H9 (cell line): ENCODE measurements at regions not wholly inside any gene's neighbourhood (a gene's known extent, or its start where the extent isn't known, plus 50 kb on each side); places are given as distances from the start of the nearest gene placed in this dataset.

Experiments
- DNase-seq: peaks from one replicate; pipeline ENCODE4 v3.0.0-alpha.2; 2017
- H2AFZ ChIP-seq: one replicate; pipeline ENCODE4 v1.6.1; 2013; ENCODE audit warnings: mild to moderate bottlenecking, low read length, control low read depth, moderate library complexity
- H2AK5ac ChIP-seq: 2 replicates; pipeline ENCODE4 v1.6.1; 2013; ENCODE audit warnings: low read length, control low read depth, mixed read lengths; ENCODE audit not compliant: insufficient read length
- H2BK120ac ChIP-seq: one replicate; pipeline ENCODE4 v1.6.1; 2013; ENCODE audit warnings: low read depth, mild to moderate bottlenecking, low read length, control low read depth, inconsistent platforms; ENCODE audit not compliant: poor library complexity, severe bottlenecking
- H2BK12ac ChIP-seq: 2 replicates; pipeline ENCODE4 v1.6.1; 2013; ENCODE audit warnings: low read length, control low read depth, mixed read lengths, low read depth; ENCODE audit not compliant: insufficient read length
- H2BK15ac ChIP-seq: 2 replicates; pipeline ENCODE4 v1.6.1; 2013; ENCODE audit warnings: low read depth, low read length, control low read depth
- H2BK20ac ChIP-seq: one replicate; pipeline ENCODE4 v1.6.1; 2013; ENCODE audit warnings: low read depth, mild to moderate bottlenecking, low read length, control low read depth, inconsistent platforms; ENCODE audit not compliant: poor library complexity, severe bottlenecking
- H2BK5ac ChIP-seq: 2 replicates; pipeline ENCODE4 v1.6.1; 2013; ENCODE audit warnings: low read length, control low read depth, mixed read lengths; ENCODE audit not compliant: insufficient read length
- H3K14ac ChIP-seq: 2 replicates; pipeline ENCODE4 v1.6.1; 2013; ENCODE audit warnings: low read length, control low read depth; ENCODE audit not compliant: insufficient read depth
- H3K18ac ChIP-seq: 2 replicates; pipeline ENCODE4 v1.6.1; 2013; ENCODE audit warnings: low read depth, mild to moderate bottlenecking, mixed read lengths, low read length, control low read depth; ENCODE audit not compliant: insufficient read length
- H3K23ac ChIP-seq: 2 replicates; pipeline ENCODE4 v1.6.1; 2013; ENCODE audit warnings: low read length, control low read depth, mixed read lengths, low read depth; ENCODE audit not compliant: insufficient read length
- H3K23me2 ChIP-seq: 2 replicates; pipeline ENCODE4 v1.6.1; 2013; ENCODE audit warnings: low read depth, mild to moderate bottlenecking, mixed read lengths, low read length, control low read depth; ENCODE audit not compliant: insufficient read length, poor library complexity, severe bottlenecking
- H3K27ac ChIP-seq: 2 replicates; pipeline ENCODE4 v1.5.1; 2013; ENCODE audit warnings: low read length, control low read depth, mixed read lengths, low read depth; ENCODE audit not compliant: insufficient read length
- H3K27me3 ChIP-seq: 2 replicates; pipeline ENCODE4 v1.6.1; 2013; ENCODE audit warnings: low read length, control low read depth, inconsistent platforms; ENCODE audit not compliant: insufficient read depth
- H3K4ac ChIP-seq: 2 replicates; pipeline ENCODE4 v1.6.1; 2013; ENCODE audit warnings: low read depth, mild to moderate bottlenecking, control low read depth, inconsistent platforms, low read length, moderate library complexity
- H3K4me1 ChIP-seq: 2 replicates; pipeline ENCODE4 v1.6.1; 2013; ENCODE audit warnings: low read length, control low read depth, inconsistent platforms; ENCODE audit not compliant: insufficient read depth
- H3K4me2 ChIP-seq: 2 replicates; pipeline ENCODE4 v1.6.1; 2013; ENCODE audit warnings: low read length, control low read depth, mixed read lengths; ENCODE audit not compliant: insufficient read length, insufficient read depth
- H3K56ac ChIP-seq: 2 replicates; pipeline ENCODE4 v1.6.1; 2013; ENCODE audit warnings: low read depth, mild to moderate bottlenecking, mixed read lengths, low read length, control low read depth; ENCODE audit not compliant: insufficient read length
- H3K79me1 ChIP-seq: 2 replicates; pipeline ENCODE4 v1.6.1; 2013; ENCODE audit warnings: low read depth, mild to moderate bottlenecking, moderate library complexity, low read length, control low read depth, inconsistent platforms; ENCODE audit not compliant: insufficient read depth, poor library complexity, severe bottlenecking
- H3K79me2 ChIP-seq: 2 replicates; pipeline ENCODE4 v1.6.1; 2013; ENCODE audit warnings: low read length, control low read depth, inconsistent platforms; ENCODE audit not compliant: insufficient read depth
- H3K9ac ChIP-seq: 2 replicates; pipeline ENCODE4 v1.6.1; 2013; ENCODE audit warnings: low read length, control low read depth, mixed read lengths; ENCODE audit not compliant: insufficient read length; ENCODE audit errors: extremely low read depth
- H3K9me3 ChIP-seq: one replicate; pipeline ENCODE4 v1.6.1; 2013; ENCODE audit warnings: low read depth, low read length, inconsistent platforms; ENCODE audit not compliant: control insufficient read depth
- H3T11ph ChIP-seq: one replicate; pipeline ENCODE4 v1.6.1; 2013; ENCODE audit warnings: mild to moderate bottlenecking, low read length, control low read depth, inconsistent platforms
- H4K20me1 ChIP-seq: one replicate; pipeline ENCODE4 v1.6.1; 2013; ENCODE audit not compliant: control insufficient read depth, insufficient read length, insufficient read depth
- H4K5ac ChIP-seq: 2 replicates; pipeline ENCODE4 v1.6.1; 2013; ENCODE audit warnings: low read depth, mild to moderate bottlenecking, mixed read lengths, low read length, control low read depth; ENCODE audit not compliant: insufficient read length
- H4K8ac ChIP-seq: replicated peaks from 2 replicates; pipeline ENCODE4 v1.6.1; 2013; ENCODE audit warnings: low read length, control low read depth, mixed read lengths, low read depth; ENCODE audit not compliant: insufficient read length
- H4K91ac ChIP-seq: 2 replicates; pipeline ENCODE4 v1.6.1; 2013; ENCODE audit warnings: low read depth, mild to moderate bottlenecking, moderate library complexity, mixed read lengths, low read length, control low read depth; ENCODE audit not compliant: insufficient read length
- H3K27ac Mint-ChIP-seq, 3 experiments: 2 replicates in 2 of 3; 3 replicates in 1 of 3; pipeline ENCODE4 v1.8.0; 2020 to 2021; ENCODE audit warnings: mixed read lengths in 3 of 3, mild to moderate bottlenecking in 1 of 3, moderate library complexity in 1 of 3
- H3K27me3 Mint-ChIP-seq: 2 replicates; pipeline ENCODE4 v1.8.0; 2021; ENCODE audit warnings: low read depth, mild to moderate bottlenecking, moderate library complexity, mixed read lengths
- H3K36me3 Mint-ChIP-seq, 3 experiments: 2 replicates in 2 of 3; 3 replicates in 1 of 3; pipeline ENCODE4 v1.8.0; 2020 to 2021; ENCODE audit warnings: low read depth in 3 of 3, mixed read lengths in 3 of 3; ENCODE audit not compliant: insufficient read depth in 1 of 3
- H3K4me1 Mint-ChIP-seq, 2 experiments: 2 replicates each; pipeline ENCODE4 v1.8.0; 2020; ENCODE audit warnings: mixed read lengths in 2 of 2
- H3K4me3 Mint-ChIP-seq, 2 experiments: 2 replicates in 1 of 2; 3 replicates in 1 of 2; pipeline ENCODE4 v1.8.0; 2020 to 2021; ENCODE audit warnings: mild to moderate bottlenecking in 2 of 2, mixed read lengths in 2 of 2, moderate library complexity in 1 of 2
- H3K9me3 Mint-ChIP-seq, 2 experiments: 2 replicates in 1 of 2; 3 replicates in 1 of 2; pipeline ENCODE4 v1.8.0; 2020; ENCODE audit warnings: mild to moderate bottlenecking in 2 of 2, mixed read lengths in 2 of 2, moderate library complexity in 1 of 2
- CTCF ChIP-seq: fragments of 200-600 bp; sonication (generic); conservative IDR thresholded peaks from 3 replicates; pipeline ENCODE4 v1.8.0; 2021; ENCODE audit warnings: antibody characterized with exemption, mild to moderate bottlenecking
- WGBS: extraction: QIAGEN DNeasy Blood & Tissue Kit; methylation state at CpG from one replicate; pipeline ENCODE4 v1.1.7; 2013; ENCODE audit warnings: missing lambda C conversion rate, low lambda C conversion rate, mixed read lengths; ENCODE audit not compliant: insufficient read length; ENCODE audit errors: extremely low coverage; 5-methylcytosine and 5-hydroxymethylcytosine counted together

- Mint-ChIP-seq H3K4me3 (no peak overlapping the region), H3K27me3 (no peaks in the 10 kb centered on the region), H3K4me1 (no peaks in the 10 kb centered on the region; a peak in 1 of 4 replicates), H3K36me3 (peaks cover 0 to 4% (median 0%) of the 10 kb centered on the region in 3 experiments; a peak in 2 of 7 replicates), H3K27ac (no peak overlapping the region), H3K9me3 (no peaks in the 10 kb centered on the region)
- H3K79me2 ChIP-seq: no peaks in the 10 kb centered on the region
- H4K8ac ChIP-seq: no peak overlapping the region
- no peaks in the 10 kb centered on the region for H4K20me1 ChIP-seq
- H3K23ac ChIP-seq: no peak overlapping the region
- no peak overlapping the region for H2BK12ac ChIP-seq
- no peak overlapping the region for H3K56ac ChIP-seq
- no peak overlapping the region for H2AFZ ChIP-seq
- no peaks in the 10 kb centered on the region for H3K9me3 ChIP-seq
- no peak overlapping the region for H2BK15ac ChIP-seq
- no peaks in the 10 kb centered on the region for H3K27me3 ChIP-seq
- H2BK5ac ChIP-seq: no peak overlapping the region
- H3K23me2 ChIP-seq: no peaks in the 10 kb centered on the region
- H3K79me1 ChIP-seq: no peaks in the 10 kb centered on the region
- H2BK20ac ChIP-seq: no peak overlapping the region
- no peak overlapping the region for H4K91ac ChIP-seq
- H4K5ac ChIP-seq: no peak overlapping the region
- H3K18ac ChIP-seq: no peak overlapping the region
- no peak overlapping the region for H3K4me2 ChIP-seq
- H3K9ac ChIP-seq: no peak overlapping the region
- no peak overlapping the region for H3K27ac ChIP-seq
- no peak overlapping the region for H3K14ac ChIP-seq
- H3T11ph ChIP-seq: no peak overlapping the region
- no CpG with 5 or more reads among the region's 3 CpGs for WGBS
- TF ChIP-seq CTCF: no peak
- no peaks in the 10 kb centered on the region for H3K4me1 ChIP-seq
- H2BK120ac ChIP-seq: no peak overlapping the region
- no peak overlapping the region for H3K4ac ChIP-seq
- no peak for DNase-seq
- no peak overlapping the region for H2AK5ac ChIP-seq
These were observed 733.8 kb upstream of the GJE1 start for GRCh38 chr6:141398949-141399348.
